ENCODE measurements at regions not wholly inside any gene's neighbourhood (a gene's known extent, or its start where the extent isn't known, plus 50 kb on each side); places are given as distances from the start of the nearest gene placed in this dataset.

DNA sequence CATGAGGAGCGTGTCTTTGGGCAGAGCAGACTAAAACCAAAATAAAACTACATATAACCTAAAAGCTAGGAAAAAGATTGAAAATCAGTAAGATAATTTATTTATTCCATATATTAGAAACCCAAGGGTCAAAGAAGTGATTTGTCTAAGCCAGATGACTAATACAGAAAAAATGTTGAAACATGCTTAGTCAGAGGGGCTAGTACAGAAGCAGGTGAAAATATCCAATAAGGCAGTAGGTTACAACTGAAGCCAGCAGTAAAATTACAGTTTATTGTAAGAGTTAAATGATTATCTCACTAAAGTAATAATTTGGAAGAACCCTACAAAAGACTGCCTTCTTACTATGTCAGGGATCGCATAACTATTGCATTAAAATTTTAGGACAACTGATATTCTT, 1190.9 kb upstream of the PRMT6 start:
- H3K4me3 ChIP-seq (replicated peaks; ENCODE audit: low read depth, low read length): no peak overlapping the region
- no peak for DNase-seq (ENCODE audit: extremely low read depth, low read depth)
- TF ChIP-seq, protein P1, sequence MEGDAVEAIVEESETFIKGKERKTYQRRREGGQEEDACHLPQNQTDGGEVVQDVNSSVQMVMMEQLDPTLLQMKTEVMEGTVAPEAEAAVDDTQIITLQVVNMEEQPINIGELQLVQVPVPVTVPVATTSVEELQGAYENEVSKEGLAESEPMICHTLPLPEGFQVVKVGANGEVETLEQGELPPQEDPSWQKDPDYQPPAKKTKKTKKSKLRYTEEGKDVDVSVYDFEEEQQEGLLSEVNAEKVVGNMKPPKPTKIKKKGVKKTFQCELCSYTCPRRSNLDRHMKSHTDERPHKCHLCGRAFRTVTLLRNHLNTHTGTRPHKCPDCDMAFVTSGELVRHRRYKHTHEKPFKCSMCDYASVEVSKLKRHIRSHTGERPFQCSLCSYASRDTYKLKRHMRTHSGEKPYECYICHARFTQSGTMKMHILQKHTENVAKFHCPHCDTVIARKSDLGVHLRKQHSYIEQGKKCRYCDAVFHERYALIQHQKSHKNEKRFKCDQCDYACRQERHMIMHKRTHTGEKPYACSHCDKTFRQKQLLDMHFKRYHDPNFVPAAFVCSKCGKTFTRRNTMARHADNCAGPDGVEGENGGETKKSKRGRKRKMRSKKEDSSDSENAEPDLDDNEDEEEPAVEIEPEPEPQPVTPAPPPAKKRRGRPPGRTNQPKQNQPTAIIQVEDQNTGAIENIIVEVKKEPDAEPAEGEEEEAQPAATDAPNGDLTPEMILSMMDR (IDR thresholded peaks at IDR 0.05; ENCODE audit: low read depth, low read length, missing control alignments): no peak

DNA sequence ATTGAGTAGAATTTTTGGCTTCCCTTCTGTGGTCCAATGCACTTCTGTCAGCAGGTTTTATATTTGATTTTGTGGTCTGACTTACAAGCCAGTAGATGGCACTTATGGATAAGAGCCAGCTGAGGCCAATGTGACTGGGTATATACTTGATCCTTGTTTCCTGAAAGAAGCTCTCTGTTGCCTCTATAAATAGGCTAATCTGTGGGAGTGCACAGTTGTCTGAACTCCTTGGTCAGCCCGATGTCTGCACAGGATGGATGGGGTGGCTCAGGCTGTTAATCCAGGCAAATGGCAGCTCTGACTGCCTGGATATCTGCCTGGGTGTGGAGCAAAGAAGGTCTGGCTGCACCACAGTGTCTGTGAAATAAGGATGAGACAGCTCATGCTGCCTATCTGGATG, 1183.7 kb upstream of the PRMT6 start:
- no peak for DNase-seq (ENCODE audit: extremely low read depth, low read depth)
- TF ChIP-seq, protein P1 (IDR thresholded peaks at IDR 0.05; ENCODE audit: low read depth, low read length, missing control alignments): no peak
- no peak overlapping the region for H3K4me3 ChIP-seq (replicated peaks; ENCODE audit: low read depth, low read length)

DNA sequence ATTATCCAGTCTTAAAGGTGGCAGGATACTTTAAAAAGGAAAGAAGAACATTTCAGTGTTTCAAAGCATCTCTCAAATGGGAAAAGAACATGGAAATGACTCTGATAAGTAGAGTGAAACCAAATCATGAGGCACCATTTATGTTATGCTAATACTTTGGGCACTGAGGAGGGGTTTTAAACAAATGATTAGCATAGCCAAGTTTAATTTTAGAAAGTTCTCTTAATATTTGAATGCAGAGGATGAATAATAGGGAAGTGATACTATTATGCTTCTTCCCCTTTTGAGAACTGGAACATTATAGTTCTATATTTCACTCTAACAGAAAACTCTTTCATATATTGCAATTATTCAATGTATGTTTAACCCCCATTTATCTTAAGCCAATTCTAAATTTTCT, 1181.9 kb upstream of the PRMT6 start:
- TF ChIP-seq, protein P1 (IDR thresholded peaks at IDR 0.05; ENCODE audit: low read depth, low read length, missing control alignments): no peak

DNA sequence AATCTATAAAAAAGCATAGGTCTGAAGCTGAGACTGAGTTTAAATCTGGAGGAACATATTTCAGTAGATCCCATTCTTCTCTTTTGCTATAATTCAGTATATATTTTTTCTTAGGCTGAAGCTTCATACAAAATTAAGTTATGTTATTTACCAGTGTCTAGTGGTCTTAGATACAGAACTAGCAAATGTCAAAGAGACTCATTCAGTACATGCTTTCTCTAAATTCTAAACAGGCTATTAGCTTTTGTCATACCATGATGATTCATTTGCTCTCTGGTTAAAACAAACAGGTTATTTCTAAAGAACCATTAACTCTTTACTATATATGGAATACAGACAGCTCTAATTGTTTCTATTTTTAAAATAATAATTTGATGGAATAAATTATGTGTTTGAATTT, 1170.2 kb upstream of the PRMT6 start:
- TF ChIP-seq, protein P1 (IDR thresholded peaks at IDR 0.05; ENCODE audit: low read depth, low read length, missing control alignments): no peak
- DNase-seq (ENCODE audit: extremely low read depth, low read depth): no peak
- H3K4me3 ChIP-seq (replicated peaks; ENCODE audit: low read depth, low read length): no peak overlapping the region

More for the DNA sequence above, 1181.9 kb upstream of the PRMT6 start:
- DNase-seq (ENCODE audit: extremely low read depth, low read depth): no peak
- no peak overlapping the region for H3K4me3 ChIP-seq (replicated peaks; ENCODE audit: low read depth, low read length)

DNA sequence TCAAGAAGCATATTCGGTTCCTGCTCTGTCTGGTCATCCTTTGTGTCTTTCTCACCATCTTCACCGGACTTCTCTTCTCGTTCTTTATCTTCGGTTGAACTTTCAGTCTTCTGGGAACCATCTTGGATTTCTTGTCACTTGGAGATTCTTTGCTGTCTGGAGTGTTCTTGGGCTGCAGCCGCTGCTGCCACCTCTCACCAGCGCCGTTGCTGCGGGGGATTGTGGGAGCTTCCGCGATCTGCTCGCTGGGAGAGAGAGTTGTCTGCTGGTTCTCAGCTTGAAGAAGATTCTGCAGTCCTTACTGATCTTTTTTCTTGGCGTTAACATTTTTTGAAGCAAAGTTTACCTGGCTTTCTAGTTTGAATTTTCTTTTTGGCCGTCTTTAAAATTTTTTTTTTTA, 1165.2 kb upstream of the PRMT6 start:
- TF ChIP-seq, protein P1 (IDR thresholded peaks at IDR 0.05; ENCODE audit: low read depth, low read length, missing control alignments): no peak

DNA sequence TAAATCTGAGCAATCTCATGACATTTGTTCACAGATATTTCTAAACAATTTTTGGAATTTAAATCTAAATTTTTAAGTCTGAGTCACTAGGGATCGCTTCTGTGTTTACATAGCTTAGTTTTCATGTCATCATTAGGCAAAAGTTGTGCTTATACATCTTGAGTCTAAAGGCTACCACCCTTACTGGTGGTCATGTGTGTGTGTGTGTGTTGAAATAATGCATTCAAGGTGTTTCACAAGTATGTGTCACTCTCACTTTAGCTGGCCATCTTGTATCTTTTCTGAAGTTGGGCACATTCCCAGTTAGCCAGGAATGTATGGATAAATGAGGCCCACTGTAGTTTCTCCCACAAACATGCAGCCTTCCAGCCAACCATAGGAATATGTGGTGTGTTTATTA, 1162.5 kb upstream of the PRMT6 start:
- TF ChIP-seq, protein P1 (IDR thresholded peaks at IDR 0.05; ENCODE audit: low read depth, low read length, missing control alignments): no peak
- DNase-seq (ENCODE audit: extremely low read depth, low read depth): no peak
- no peak overlapping the region for H3K4me3 ChIP-seq (replicated peaks; ENCODE audit: low read depth, low read length)

More for the DNA sequence above, 1165.2 kb upstream of the PRMT6 start:
- no peak for DNase-seq (ENCODE audit: extremely low read depth, low read depth)
- H3K4me3 ChIP-seq (replicated peaks; ENCODE audit: low read depth, low read length): no peak overlapping the region

DNA sequence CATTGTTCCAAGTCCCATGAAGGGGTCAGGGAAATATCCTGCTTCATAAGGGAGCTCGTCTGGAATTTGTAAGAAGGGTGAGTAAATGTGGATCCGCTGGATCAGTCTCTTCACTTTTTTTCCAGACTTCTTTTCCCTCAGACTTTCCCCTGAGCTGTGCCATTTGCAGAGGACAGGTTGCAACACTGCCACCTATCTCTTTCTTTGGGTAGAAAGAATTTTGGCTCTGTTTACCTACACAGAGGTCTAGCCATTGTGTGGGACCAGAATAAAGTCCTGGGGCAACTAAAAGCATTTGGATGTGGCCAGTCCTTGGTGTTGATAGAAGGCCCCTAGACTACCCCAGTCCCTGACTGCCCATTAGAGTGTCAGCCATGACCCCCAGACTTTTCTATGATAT, 1146.7 kb upstream of the PRMT6 start:
- no peak for DNase-seq (ENCODE audit: extremely low read depth, low read depth)
- H3K4me3 ChIP-seq (replicated peaks; ENCODE audit: low read depth, low read length): no peak overlapping the region
- TF ChIP-seq, protein P1 (IDR thresholded peaks at IDR 0.05; ENCODE audit: low read depth, low read length, missing control alignments): no peak
